GM19043 (cell line): ENCODE measurements at regions not wholly inside any gene's neighbourhood (a gene's known extent, or its start where the extent isn't known, plus 50 kb on each side); places are given as distances from the start of the nearest gene placed in this dataset.

ENCODE experiments used
- ATAC-seq: cut with Tn5 transposase; IDR thresholded peaks from one replicate; pipeline ENCODE4 v1.9.1; 2021; ENCODE audit warnings: low read depth; ENCODE audit not compliant: unreplicated experiment

- ATAC-seq = no peak
Observed at GRCh38 chr11:127073621-127074020, 73.1 kb upstream of the KIRREL3 start.

- ATAC-seq = no peak
Observed at GRCh38 chr11:127071606-127072005, 71.0 kb upstream of the KIRREL3 start.

GRCh38 chr11:127070808-127071207 is 70.2 kb upstream of the KIRREL3 start:
- no peak for ATAC-seq

- no peak for ATAC-seq
Observed at GRCh38 chr11:127066401-127067090, 66.0 kb upstream of the KIRREL3 start.

- no peak for ATAC-seq
Observed at GRCh38 chr11:127063241-127063640, 62.7 kb upstream of the KIRREL3 start.

- ATAC-seq = no peak
Observed at GRCh38 chr11:127061947-127062346, 61.4 kb upstream of the KIRREL3 start.

- no peak for ATAC-seq
Observed at GRCh38 chr11:127059750-127060149, 59.2 kb upstream of the KIRREL3 start.

- no peak for ATAC-seq
Observed at GRCh38 chr11:127059286-127059685, 58.7 kb upstream of the KIRREL3 start.

- ATAC-seq = no peak
Observed at GRCh38 chr11:127058524-127058923, 58.0 kb upstream of the KIRREL3 start.

- no peak for ATAC-seq
Observed at GRCh38 chr11:127057126-127057525, 56.6 kb upstream of the KIRREL3 start.

- ATAC-seq = no peak
Observed at GRCh38 chr11:127056338-127056971, 55.9 kb upstream of the KIRREL3 start.

- no peak for ATAC-seq
Observed at GRCh38 chr11:127055236-127055635, 54.7 kb upstream of the KIRREL3 start.

GRCh38 chr11:127054153-127054552 is 53.6 kb upstream of the KIRREL3 start:
- ATAC-seq = no peak

GRCh38 chr11:127052404-127052803 is 51.8 kb upstream of the KIRREL3 start:
- no peak for ATAC-seq
